Inflammatory macrophage treated with lipopolysaccharide for 4 hours (primary cell): ENCODE measurements at regions not wholly inside any gene's neighbourhood (a gene's known extent, or its start where the extent isn't known, plus 50 kb on each side); places are given as distances from the start of the nearest gene placed in this dataset.
A peak's percentile ranks its signal among the peaks of the same experiment; 100 is the strongest.

Experiments used
- DNase-seq: peaks from one replicate; pipeline ENCODE4 v3.0.0-alpha.2; 2020

DNA sequence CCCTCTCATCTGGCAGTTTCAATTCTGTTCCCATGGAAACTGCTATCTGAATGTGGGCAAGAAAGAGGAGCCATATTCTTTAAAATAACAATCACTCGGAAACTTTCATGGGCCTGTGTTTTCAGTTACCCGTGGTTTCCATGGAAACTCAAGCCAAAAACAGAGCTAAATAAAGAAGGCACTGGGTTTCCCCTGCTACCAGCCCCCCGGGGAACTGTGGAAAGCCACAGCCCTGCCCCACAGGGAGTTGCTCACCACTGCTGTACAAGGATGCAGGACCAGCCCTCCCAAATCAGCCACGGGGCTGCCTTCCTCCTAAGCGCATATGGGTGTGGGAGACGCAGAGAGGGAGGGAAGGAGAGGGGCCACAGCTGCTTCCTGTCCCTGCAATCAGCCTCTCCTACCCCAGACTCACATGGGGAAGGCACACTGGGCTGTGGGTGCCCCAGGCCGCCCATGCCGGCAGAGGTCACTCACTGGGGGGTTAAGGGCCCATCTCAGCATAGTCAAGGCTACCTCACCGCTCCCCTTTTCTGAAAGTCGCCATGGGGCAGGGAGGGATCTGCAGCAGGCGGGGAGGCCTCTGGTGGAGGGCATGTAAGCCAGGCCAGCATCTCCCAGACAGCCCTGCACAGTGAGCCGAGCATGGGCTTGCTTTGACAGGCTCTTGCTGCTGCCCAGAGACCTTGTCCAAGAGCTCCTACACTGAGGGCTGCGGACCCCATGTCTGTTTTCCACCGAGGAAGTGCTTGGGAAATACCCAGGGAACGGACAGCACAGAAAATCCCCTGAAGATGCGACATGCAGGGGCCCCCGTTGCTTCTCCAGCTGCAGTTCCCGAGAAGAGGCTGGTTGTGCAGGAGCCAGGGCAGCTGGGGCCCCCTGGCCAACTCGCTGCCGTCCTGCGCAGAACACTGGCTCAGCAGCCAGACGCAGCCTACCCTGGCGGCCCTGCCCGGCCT lies 157.3 kb upstream of the PPP2R2D start:
- DNase-seq, result peak; percentile 29

DNA sequence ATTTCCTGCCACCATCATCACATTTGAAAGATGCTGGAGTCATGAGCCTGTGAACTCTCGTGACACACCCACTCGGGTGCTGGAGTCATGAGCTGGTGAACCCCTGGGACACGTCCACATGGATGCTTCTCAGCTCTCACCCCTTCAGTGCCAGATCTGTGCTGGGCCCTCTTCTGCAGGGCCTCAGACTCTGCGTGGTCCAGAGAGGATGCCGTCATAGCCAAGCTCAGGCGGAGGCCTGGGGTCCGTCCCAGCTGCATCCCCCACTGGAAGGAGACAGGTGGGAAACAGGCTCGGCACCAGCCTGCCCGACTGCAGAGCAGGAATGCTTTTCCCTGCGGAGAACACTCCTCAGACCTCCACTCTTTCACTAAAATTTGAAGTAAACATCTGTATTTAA lies 156.5 kb upstream of the PPP2R2D start:
- no peak for DNase-seq

DNA sequence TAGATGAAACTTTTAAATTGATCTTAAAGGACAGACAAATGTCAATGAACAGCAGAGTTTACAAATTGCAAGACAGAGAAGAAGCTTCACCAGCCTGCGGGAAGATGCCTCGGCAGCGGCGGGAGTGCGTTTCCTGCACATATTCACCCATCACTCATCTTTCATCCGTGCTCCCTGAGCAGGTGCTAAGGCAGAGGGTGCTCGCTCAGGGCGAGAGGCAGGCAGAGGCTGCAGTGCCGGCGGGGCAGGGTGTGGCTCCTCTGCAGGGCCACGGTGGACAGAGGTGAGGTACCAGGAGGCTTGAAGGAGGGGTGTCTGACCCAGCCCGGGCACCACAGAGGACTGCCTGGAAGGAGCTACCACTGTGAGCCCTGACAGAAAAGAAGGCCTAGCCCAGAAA lies 155.2 kb upstream of the PPP2R2D start:
- DNase-seq, result no peak

DNA sequence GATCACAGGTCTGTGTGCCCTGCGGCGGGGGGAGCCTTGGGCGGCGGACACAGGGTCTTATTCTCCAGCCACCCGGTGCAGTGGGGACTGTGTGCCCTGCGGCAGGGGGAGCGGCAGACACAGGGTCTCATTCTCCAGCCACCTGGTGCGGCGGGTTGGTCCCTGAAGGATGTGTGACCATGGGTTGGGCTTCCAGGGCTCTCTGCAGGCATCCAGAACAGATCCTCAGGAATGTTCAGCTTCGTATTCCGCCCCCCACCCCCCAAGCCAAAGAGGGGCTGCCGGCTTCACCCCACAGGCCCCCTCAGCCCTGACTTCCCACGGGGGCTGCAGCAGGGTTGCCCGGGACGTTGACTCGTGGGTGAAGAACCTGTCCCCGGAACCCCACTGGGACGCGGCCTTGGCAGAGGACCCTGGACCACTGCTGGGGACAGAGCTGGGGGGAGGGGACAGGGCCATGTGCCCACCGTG lies 154.5 kb upstream of the PPP2R2D start:
- DNase-seq, result no peak

DNA sequence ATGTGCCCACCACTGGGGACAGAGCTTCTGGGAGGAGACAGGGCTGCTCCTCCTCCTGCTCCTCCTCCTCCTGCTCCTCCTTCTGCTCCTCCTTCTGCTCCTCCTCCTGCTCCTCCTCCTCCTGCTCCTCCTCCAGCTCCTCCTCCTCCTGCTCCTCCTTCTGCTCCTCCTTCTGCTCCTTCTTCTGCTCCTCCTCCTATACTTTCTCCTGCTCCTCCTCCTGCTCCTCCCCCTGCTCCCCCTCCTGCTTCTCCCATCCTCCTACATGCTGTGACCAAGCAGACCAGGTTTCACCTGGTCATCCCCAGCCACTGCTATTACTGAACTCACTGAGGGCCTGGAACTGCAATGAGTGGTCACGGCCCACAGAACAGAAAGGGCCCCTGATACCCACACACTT lies 154.0 kb upstream of the PPP2R2D start:
- peak; percentile 7 for DNase-seq

GRCh38 chr10:131747251-131747650 lies 153.6 kb upstream of the PPP2R2D start:
- DNase-seq, result no peak

DNA sequence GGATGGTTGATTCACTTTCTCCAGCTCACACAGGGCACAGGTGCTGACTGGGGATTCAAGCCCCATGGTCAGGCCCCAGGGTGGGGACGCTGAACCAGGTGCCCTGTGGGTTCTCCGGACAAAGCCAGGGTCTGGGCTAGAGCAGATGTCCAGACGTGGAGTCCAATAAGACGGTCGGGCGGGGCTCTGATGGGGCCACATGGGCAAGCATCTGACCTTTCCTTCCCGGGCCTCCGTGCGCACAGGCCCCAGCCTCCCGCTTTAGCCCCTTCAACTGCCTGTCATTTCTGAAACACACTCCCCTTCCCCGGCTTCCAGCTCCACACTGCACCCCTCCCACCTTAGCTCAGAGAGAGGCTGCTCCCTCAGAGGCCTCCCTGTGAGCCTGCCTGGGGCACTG lies 153.0 kb upstream of the PPP2R2D start:
- DNase-seq, result no peak

- no peak for DNase-seq
Measured at GRCh38 chr10:131748191-131748590, 152.6 kb upstream of the PPP2R2D start.

- no peak for DNase-seq
Measured at GRCh38 chr10:131748831-131749766, 151.7 kb upstream of the PPP2R2D start.

- no peak for DNase-seq
Measured at GRCh38 chr10:131749767-131750142, 151.1 kb upstream of the PPP2R2D start.

DNA sequence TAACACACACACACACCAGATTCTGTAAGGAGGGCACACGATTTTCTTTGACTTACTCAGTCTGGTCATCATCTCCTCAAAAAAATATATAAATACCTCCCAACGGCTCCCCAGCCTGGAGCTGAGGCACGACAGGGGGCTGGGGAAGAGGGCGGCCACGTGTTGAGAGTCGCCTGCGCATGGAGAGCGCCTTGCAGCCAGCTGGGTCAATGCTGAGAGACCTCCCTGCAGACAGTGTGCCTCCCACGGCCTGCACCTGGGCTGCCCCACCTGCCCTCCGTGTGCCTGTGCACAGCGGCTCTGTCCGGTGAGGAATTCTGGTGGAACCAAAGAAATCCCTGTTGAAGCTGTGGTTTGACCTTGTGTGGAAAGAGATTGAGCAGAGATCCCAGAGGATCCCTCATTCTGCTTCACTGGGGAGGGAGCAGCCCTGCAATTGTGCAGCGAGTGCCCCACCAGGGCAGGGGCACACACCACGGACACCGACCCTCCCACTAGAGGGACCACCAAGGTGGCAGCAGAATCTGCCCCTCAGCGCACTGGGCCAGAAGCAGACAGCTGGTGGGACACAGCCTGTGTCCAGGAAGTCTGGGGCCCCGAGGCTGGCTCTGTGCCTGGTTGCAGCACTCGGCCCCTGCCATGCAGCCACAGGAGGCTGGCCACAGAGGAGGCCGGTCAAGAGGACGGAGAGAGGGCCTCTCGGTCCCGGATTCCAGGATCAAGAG lies 150.5 kb upstream of the PPP2R2D start:
- DNase-seq, result no peak

DNA sequence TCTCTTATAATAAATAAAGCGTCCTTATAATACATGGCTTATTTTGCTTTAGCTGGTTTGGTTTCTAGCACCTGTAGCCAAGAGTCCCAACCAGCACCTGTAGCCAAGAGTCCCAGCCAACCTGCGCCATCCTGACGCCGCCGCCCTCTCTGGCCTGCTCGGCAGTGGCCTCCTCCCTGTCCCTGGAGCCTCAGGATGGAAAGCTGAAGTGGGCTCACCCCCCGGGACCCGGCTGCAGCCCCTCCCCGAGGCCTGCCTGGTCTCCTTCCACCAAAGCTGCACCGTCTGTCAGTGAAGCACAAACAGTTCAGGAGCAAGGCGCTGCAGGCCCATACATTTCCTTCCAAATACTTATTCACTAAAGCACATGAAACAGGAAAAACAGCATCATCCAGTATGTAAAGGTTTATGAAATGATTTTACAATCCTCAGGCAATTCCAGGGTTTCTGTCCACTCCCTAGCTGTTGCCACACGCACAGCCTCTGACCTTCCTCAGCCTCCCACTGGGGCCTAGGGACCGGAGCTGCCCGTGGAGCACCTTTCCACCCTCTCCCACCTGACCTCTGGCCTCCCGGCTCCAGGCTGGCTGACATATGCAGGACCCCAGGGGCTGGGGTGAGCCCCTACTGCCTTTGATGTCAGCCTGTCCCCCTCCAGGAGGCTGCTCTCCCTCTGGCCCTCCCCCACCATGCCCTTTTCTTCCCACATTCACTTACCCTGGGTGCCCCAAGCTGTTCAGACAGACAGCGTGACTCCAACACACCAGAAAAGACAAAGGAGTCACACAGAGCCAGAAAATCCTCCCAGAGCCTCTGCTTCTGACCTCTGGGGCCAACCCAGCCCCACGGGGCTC lies 149.6 kb upstream of the PPP2R2D start:
- no peak for DNase-seq

- no peak for DNase-seq
Measured at GRCh38 chr10:131751827-131752775, 148.7 kb upstream of the PPP2R2D start.

GRCh38 chr10:131753336-131753735 lies 147.5 kb upstream of the PPP2R2D start:
- no peak for DNase-seq

GRCh38 chr10:131755200-131755599 lies 145.6 kb upstream of the PPP2R2D start:
- DNase-seq, result no peak

DNA sequence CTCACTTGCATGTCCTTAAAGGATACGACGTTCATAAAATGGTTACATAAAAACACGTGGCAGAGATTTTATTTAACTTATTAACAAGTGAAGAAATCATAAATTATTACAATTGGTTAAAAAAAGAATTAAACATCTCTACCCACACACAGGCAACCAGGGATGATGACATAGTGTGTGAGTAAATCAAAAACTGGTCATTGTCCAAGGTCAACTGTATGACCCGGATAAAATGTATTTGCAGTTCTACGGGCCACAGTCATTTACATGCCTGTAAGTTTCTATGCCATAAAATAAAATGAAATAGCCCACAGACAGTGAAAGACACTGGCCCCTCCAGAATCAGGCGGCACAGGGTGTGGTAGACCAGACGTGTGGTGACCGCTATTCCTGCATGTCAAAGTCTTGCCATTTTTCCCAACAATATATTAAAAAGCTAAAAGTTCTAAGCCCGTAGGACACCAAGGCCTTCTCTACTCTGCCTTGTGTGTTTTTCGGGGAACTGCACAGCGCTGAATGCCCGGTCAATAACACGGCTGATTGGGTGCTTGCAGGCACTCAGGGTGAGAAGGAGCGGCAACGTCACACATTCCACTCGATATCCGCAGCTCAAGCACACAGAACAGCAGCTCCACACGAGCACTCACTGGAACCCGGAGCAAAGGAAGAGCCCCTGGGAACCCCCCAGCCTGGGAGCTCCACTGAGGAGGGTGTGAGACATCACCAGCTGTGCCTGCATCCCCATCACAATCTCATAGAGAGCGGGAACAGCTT lies 143.3 kb upstream of the PPP2R2D start:
- no peak for DNase-seq

- DNase-seq, result no peak
Measured at GRCh38 chr10:131758062-131758938, 142.5 kb upstream of the PPP2R2D start.

GRCh38 chr10:131758939-131759301 lies 141.9 kb upstream of the PPP2R2D start:
- DNase-seq, result no peak

- no peak for DNase-seq
Measured at GRCh38 chr10:131759347-131759746, 141.5 kb upstream of the PPP2R2D start.
